ENCODE measurements at regions not wholly inside any gene's neighbourhood (a gene's known extent, or its start where the extent isn't known, plus 50 kb on each side); places are given as distances from the start of the nearest gene placed in this dataset.

DNA sequence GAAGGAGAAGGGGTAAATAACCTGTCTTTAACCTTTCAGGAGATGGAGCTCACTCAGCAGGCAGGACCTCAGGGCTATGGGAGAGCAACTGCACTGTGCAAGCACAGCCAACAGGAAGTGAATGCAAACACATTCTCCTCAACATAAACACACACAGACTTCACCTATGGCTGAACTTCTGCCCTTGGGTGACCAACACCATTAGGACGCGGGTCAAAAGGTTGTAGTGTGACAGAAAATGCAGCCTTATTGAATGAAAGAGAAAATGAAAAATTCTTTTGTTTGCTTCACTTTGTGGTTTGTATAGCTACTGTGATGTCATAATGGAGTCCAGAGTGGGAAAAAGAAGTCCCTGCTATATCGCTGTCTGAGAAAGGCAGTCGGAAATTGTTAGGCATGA is 323.0 kb downstream of the NDFIP2 start:
- WGBS, 2 donors, result 82 to 89% methylated on average over 4 of the region's 4 CpGs
- TF ChIP-seq CTCF (IDR thresholded peaks at IDR 0.05) (no peak), POLR2A (IDR thresholded peaks at IDR 0.05) (no peak)
- no peak overlapping the region for H3K27ac ChIP-seq
- ATAC-seq (no peak), DNase-seq (no peak)
- no peaks in the 10 kb centered on the region for H3K9me3 ChIP-seq
- H3K27me3 ChIP-seq, result no peaks in the 10 kb centered on the region
- no peaks in the 10 kb centered on the region for H3K4me1 ChIP-seq
- intact Hi-C loops (cut with DNase I), result no loop called here
- no peak overlapping the region for H3K4me3 ChIP-seq
- H3K36me3 ChIP-seq (replicated peaks in 1 of 2; ENCODE audit: insufficient read depth in 1 of 2, low read depth in 2 of 2), result no peaks in the 10 kb centered on the region

DNA sequence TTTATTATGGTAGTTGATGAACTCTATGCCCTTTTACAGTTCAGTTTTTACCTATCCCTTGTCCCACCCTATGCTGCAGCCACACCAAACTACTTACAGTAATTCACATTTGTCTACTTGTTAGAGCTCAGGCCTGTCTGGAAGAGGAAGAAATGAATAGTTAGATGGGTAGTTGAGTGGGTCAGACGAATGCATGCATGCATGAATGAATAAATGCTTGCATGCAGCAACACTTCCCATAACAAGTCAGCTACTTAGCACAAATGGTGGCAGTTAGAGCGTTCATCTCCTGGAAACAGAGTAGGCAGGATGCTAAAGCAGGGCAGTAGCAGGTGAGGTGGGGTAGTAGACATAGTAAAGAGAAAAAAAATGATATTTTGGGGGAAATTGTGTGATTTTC is 322.3 kb downstream of the NDFIP2 start:
- Histone ChIP-seq H3K36me3 (replicated peaks in 1 of 2; ENCODE audit: insufficient read depth in 1 of 2, low read depth in 2 of 2) (no peaks in the 10 kb centered on the region), H3K4me1 (no peaks in the 10 kb centered on the region)
- 69 to 71% methylated on average over 2 of the region's 2 CpGs for WGBS, 2 donors

GRCh38 chr13:79802389-79803085 is 321.6 kb downstream of the NDFIP2 start:
- DNase-seq, result no peak
- 58 to 65% methylated on average over 2 of the region's 2 CpGs for WGBS, 2 donors
- no peak for ATAC-seq
- Histone ChIP-seq H3K9me3 (no peaks in the 10 kb centered on the region), H3K36me3 (replicated peaks in 1 of 2; ENCODE audit: insufficient read depth in 1 of 2, low read depth in 2 of 2) (no peaks in the 10 kb centered on the region), H3K27ac (no peak overlapping the region), H3K4me1 (no peaks in the 10 kb centered on the region), H3K4me3 (no peak overlapping the region), H3K27me3 (no peaks in the 10 kb centered on the region)
- TF ChIP-seq CTCF (IDR thresholded peaks at IDR 0.05) (no peak), POLR2A (IDR thresholded peaks at IDR 0.05) (no peak)
- intact Hi-C loops (cut with DNase I), result no loop called here

More for the DNA sequence above, 322.3 kb downstream of the NDFIP2 start:
- no peak for ATAC-seq
- TF ChIP-seq POLR2A (IDR thresholded peaks at IDR 0.05) (no peak), CTCF (IDR thresholded peaks at IDR 0.05) (no peak)
- intact Hi-C loops (cut with DNase I), result no loop called here
- Histone ChIP-seq H3K4me3 (no peak overlapping the region), H3K27me3 (no peaks in the 10 kb centered on the region), H3K27ac (no peak overlapping the region), H3K9me3 (no peaks in the 10 kb centered on the region)
- DNase-seq, result no peak

DNA sequence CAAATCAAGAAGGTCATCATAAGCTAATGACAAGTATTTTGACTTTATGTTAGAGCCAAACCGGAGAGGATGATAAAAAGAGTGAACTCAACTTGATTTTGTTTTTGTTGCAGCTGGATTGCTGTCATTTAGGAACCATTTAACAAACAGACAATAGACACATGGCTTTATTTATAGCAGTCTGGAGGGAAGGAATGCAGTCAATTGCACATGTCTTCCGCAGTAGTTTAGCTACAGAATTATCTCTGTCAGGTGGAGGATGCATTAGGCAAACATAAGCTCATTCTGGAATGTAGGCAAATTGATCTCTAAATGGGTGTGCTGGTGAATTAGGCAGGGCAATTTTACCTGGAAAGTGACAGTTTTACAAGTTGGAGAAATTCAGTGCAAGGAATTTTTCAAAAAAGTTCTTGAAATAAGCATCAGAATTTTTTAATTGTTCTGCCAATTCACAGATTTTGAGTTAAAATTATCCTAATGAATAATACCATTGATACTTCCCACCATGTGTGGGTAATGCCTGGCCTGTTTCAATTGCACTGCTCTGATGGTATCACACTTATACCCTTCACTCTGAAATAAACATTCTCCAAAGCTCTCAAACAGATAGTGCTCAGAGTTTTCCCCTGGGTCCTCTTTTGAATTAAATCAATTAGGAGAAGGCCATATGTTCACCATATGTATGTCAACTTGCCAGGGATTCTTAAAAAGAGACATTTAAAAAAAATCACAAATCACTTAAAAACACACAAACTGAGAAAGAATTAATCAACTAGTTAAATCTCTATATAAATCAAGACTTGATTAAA is 318.3 kb downstream of the NDFIP2 start:
- ATAC-seq (no peak), DNase-seq (no peak)
- Histone ChIP-seq H3K27me3 (no peaks in the 10 kb centered on the region), H3K4me3 (no peak overlapping the region), H3K27ac (no peak overlapping the region), H3K4me1 (no peaks in the 10 kb centered on the region), H3K9me3 (no peaks in the 10 kb centered on the region), H3K36me3 (replicated peaks in 1 of 2; ENCODE audit: insufficient read depth in 1 of 2, low read depth in 2 of 2) (no peaks in the 10 kb centered on the region)
- 52 to 56% methylated on average over 2 of the region's 2 CpGs for WGBS, 2 donors
- intact Hi-C loops (cut with DNase I), result no loop called here
- TF ChIP-seq CTCF (IDR thresholded peaks at IDR 0.05), result no peak
